HG03469 (cell line): ENCODE measurements at regions not wholly inside any gene's neighbourhood (a gene's known extent, or its start where the extent isn't known, plus 50 kb on each side); places are given as distances from the start of the nearest gene placed in this dataset.

Experiments
- ATAC-seq: cut with Tn5 transposase; IDR thresholded peaks from one replicate; pipeline ENCODE4 v1.9.1; 2021; ENCODE audit warnings: mild to moderate bottlenecking, moderate library complexity, moderate number of reproducible peaks; ENCODE audit not compliant: unreplicated experiment

- ATAC-seq = no peak
Measured at GRCh38 chr2:150985741-150986140, 275.9 kb downstream of the RBM43 start.

GRCh38 chr2:150983314-150983897, 278.3 kb downstream of the RBM43 start:
- ATAC-seq = no peak

- ATAC-seq = no peak
Measured at GRCh38 chr2:150981826-150982225, 279.8 kb downstream of the RBM43 start.

DNA sequence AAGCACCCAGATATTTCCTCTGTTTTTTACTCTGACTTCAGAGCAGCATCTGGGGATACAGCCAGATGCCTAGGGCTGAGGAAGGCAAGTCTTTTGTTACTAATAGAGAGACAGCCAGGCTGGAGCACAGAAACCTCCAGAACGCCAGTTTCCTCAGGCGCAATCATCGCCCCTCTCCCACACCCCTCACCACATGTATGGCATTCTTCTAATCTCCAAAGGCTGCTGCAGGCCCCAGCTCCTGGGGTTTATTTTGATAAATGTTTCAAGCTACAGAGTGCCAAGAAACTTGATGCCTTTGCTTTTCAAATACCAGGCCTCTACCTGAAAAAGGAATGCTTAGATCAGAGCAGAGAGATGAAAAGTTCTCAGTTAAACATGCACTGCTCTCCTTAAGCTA, 283.6 kb downstream of the RBM43 start:
- ATAC-seq = no peak

DNA sequence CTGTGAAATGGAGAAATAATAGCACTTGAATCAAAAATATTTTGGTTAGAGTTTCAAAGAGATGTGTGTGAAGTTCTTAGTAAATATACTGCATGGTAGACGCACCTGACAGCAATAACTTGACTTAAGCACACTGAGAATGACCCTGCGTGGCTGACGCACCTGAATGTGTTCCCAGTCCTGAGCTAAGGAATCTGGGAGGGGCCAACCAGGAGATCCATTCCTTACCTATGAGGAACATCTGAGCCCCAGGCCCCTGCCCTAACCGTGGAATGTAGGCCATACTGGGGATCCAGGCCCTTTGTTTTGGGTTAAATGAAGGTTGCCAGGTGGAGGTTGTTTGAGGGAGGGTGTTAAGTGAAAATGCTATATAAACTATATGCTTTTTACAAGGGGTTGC, 284.4 kb downstream of the RBM43 start:
- ATAC-seq = no peak

- no peak for ATAC-seq
Measured at GRCh38 chr2:150976604-150977003, 285.1 kb downstream of the RBM43 start.

DNA sequence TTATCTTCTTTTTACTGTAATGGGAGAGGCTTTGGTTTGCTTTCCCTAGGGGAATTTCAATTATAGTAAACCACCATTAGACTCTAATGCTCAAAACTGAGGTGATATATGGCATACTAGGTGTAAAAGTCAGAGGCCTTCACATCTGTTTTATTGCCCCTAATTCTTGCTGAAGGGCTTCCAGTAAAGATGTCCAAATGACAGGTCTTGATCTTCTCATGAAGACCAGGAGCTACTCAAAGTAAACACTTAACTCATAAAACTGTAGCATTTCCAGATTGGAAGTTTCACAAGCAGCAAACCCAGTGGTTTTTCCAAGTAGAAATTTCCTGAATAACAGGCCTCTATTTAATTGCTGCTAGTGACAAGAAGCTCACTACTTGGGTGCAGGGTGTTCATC, 286.8 kb downstream of the RBM43 start:
- ATAC-seq = no peak

DNA sequence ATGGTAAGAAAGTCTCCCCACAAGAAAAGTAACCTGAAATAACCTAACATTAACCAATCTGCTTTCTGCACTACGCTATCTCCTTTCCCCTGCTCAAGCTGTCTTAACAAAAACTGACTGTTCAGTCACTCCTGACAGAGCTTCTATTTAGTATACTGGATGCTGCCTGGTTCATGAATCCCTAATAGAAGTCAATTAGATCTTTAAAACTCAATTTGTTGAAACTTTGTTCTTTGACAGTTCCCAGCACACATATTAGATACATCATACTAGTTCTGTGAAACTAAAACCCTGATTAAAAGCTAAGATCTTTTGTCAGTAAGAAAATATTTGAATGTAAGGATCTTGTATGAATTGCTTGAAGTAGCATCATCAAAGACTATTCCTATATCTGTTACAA, 287.4 kb downstream of the RBM43 start:
- ATAC-seq = no peak

GRCh38 chr2:150971910-150972309, 289.8 kb downstream of the RBM43 start:
- ATAC-seq = no peak

DNA sequence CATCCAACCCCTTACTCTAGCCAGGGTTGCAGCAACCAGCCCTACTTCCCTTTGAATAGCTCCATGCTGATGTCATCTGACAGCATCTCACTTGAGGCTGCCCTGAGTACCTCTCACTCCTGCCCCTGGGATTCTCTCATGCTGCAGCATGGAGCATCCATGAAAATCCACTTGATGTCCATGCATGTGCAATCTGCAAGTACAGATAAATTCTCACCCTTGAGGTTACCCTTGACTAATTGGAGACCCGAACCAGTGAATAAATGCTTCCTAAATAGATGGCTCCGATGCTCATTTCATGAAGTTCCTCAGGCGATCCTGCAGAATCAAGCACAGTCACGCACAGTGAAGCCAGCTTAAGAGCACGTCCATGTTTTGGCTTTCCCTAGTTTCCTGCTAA, 298.3 kb downstream of the RBM43 start:
- ATAC-seq = no peak

DNA sequence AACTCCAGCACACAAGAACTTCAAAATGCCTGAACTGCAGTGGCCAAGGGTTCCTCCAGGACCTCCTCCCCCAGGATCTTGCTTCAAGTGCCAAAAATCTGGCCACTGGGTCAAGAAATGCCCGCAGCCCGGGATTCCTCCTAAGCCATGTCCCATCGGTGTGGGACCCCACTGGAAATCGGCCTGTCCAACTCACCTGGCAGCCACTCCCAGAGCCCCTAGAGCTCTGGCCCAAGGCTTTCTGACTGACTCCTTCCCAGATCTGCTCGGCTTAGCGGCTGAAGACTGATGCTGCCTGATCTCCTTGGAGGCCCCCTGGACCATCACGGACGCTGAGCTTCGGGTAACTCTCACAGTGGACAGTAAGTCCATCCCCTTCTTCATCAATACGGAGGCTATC, 306.4 kb downstream of the RBM43 start:
- no peak for ATAC-seq

DNA sequence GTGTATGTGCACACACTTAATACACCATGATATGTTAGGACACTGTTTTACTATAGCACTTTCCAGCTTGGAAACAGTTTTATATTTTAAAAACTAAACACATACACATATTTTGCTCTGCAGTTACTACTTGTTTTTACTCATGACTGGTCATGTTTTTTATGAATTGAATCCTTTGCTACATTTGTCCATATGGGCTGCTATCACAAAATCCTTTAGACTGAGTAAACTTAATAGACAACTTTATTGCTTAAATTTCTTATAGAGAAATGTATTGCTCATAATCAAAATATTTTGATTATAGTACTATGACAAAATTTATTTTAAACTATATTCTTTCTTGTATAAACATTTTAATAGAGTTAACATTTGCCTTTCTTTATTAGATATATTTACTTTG, 314.8 kb downstream of the RBM43 start:
- ATAC-seq = no peak

GRCh38 chr2:150944315-150944714, 317.3 kb downstream of the RBM43 start:
- no peak for ATAC-seq

GRCh38 chr2:150939087-150939486, 322.6 kb downstream of the RBM43 start:
- ATAC-seq = no peak

- ATAC-seq = no peak
Measured at GRCh38 chr2:150938527-150938926, 323.1 kb downstream of the RBM43 start.

- no peak for ATAC-seq
Measured at GRCh38 chr2:150937030-150937429, 324.6 kb downstream of the RBM43 start.

GRCh38 chr2:150931451-150931850, 330.2 kb downstream of the RBM43 start:
- ATAC-seq = no peak

- no peak for ATAC-seq
Measured at GRCh38 chr2:150925611-150926010, 336.1 kb downstream of the RBM43 start.

DNA sequence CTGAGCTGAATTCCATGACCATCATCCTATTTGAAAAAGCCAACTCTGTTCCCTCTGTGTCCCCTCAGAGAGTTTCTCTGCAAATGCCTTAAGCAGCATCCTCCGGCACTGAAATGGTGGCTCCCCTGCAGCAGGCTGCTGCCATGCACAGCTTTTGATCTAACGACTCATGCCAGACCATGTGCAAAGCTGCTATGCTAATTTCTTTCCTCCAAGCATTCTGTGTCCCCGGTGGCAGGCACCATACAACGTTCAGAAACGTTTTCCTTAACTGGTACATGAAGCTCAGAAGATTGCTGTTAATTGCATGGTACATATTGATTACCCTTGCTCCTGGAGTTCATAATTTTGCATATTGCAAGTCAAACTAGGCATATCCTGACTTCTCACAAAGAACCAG, 336.8 kb downstream of the RBM43 start:
- no peak for ATAC-seq

DNA sequence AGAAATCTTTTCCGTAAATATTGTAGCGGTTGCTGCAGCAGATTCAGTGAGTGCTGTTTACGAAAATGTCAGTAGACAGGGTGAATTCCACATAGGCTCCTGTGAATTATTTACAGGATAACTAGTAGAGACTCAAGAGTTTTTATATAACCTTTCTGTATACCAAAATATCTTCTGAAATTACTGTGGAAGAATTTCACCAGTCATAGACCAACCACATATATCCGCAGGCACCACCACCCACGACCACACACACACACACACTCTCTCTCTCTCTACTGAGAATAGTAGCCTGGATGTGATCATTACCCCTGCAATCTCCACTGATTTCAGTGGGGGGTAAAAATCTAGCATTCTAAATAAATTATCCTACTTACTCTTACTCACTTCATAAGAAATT, 341.8 kb downstream of the RBM43 start:
- no peak for ATAC-seq

DNA sequence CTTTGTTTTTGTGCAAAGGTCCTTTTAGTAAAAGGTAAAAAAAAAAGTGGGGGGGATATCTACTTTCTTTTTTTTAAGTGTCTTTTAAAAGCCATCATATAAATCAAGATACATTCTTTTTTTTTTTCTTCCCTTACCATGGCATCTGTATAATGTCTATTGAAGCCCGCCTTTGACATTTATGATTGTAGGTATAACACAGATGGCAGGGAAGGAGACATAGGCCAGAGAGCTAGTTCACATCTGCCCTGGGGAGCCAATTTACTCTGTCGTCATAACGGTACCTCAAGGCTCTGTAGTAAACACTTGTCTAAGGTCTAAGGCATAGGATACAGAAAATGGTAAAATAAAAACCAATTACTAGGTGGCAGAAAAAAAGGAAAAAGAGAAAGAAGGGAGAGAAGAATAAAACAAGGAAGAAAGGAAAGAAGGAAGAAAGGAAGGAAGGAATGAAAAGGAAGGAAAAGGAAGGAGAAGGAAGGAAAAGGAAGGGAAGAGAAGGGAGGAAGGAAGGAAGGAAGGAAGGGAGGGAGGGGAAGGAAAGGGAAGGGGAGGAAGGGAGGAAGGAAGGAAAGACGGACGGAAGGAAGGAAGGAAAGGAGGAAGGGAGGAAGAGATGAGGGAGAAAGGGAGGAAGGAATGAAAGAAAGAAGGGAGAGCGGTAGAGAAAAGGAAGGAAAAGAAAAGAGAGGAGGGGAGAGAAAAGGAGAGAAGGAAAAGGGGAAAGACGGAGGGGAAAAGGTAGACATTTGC, 343.5 kb downstream of the RBM43 start:
- no peak for ATAC-seq

GRCh38 chr2:150916467-150917396, 344.9 kb downstream of the RBM43 start:
- ATAC-seq = no peak
